B cell (primary cell): ENCODE measurements at regions not wholly inside any gene's neighbourhood (a gene's known extent, or its start where the extent isn't known, plus 50 kb on each side); places are given as distances from the start of the nearest gene placed in this dataset.

Experiments
- ATAC-seq: fragments of 200-7000 bp; cut with Tn5 transposase; one replicate; pipeline ENCODE4 v1.10.0; 2021; ENCODE audit warnings: low read depth, mild to moderate bottlenecking, moderate number of reproducible peaks, moderate library complexity
- CTCF ChIA-PET: fragments of 350-600 bp; sonication (Branson Sonifier 250); formaldehyde crosslinking; loops from one replicate; lab custom pipeline; 2021; ENCODE audit warnings: antibody characterized with exemption, inconsistent platforms; lab: Charles Lee
- POLR2A ChIA-PET: fragments of 350-600 bp; sonication (Branson Sonifier 250); formaldehyde crosslinking; loops from one replicate; lab custom pipeline; 2021; ENCODE audit warnings: antibody characterized with exemption; lab: Charles Lee
- DNase-seq: peaks from one replicate; pipeline ENCODE4 v3.0.0; 2013
- H2AFZ ChIP-seq: 2 replicates; pipeline ENCODE4 v1.6.1; 2012; ENCODE audit warnings: mild to moderate bottlenecking, low read depth, low read length; ENCODE audit not compliant: insufficient read depth, poor library complexity, severe bottlenecking
- H3K27ac ChIP-seq, 2 donors: 1 replicate in 1 of 2; 2 replicates in 1 of 2; pipeline ENCODE4 v1.5.1; 2012 to 2013; ENCODE audit warnings: low read length in 2 of 2, mild to moderate bottlenecking in 2 of 2, moderate library complexity in 1 of 2
- H3K27me3 ChIP-seq, 4 experiments: fragments of 200-600 bp in 1 of 4; sonication (generic) in 1 of 4; replicated peaks in 1 of 4; 1 replicate in 2 of 4; 2 replicates in 2 of 4; pipeline versions ENCODE4 v1.6.1 to v1.7.0; 2013 to 2016; ENCODE audit warnings: low read length in 3 of 4, mild to moderate bottlenecking in 2 of 4, mixed read lengths in 1 of 4, moderate library complexity in 1 of 4; ENCODE audit not compliant: insufficient read depth in 4 of 4, control insufficient read depth in 3 of 4; ENCODE audit errors: control extremely low read depth in 1 of 4
- H3K36me3 ChIP-seq, 2 experiments: replicated peaks in 1 of 2; 1 replicate in 1 of 2; 2 replicates in 1 of 2; pipeline versions ENCODE4 v1.6.1 to v1.7.1; 2013; ENCODE audit warnings: low read length in 1 of 2; ENCODE audit not compliant: insufficient read depth in 2 of 2, control insufficient read depth in 1 of 2; ENCODE audit errors: control extremely low read depth in 1 of 2, extremely low read depth in 1 of 2
- H3K4me1 ChIP-seq, 2 donors: fragments of 200-600 bp in 1 of 2; sonication (generic) in 1 of 2; 1 replicate in 1 of 2; 2 replicates in 1 of 2; pipeline versions ENCODE4 v1.5.1 to v1.6.1; 2013 to 2017; ENCODE audit warnings: low read length in 2 of 2; ENCODE audit not compliant: control insufficient read depth in 2 of 2, insufficient read depth in 2 of 2
- H3K4me2 ChIP-seq: replicated peaks from 2 replicates; pipeline ENCODE3; 2012; ENCODE audit warnings: mild to moderate bottlenecking, low read depth, low read length; ENCODE audit not compliant: poor library complexity, severe bottlenecking
- H3K4me3 ChIP-seq, 5 experiments: fragments of 200-600 bp in 1 of 5; sonication (generic) in 1 of 5; 1 replicate in 3 of 5; 2 replicates in 2 of 5; pipeline versions ENCODE4 v1.5.1 to v1.7.0; 2011 to 2016; ENCODE audit warnings: low read length in 4 of 5, mild to moderate bottlenecking in 4 of 5, low read depth in 2 of 5, control low read depth in 1 of 5, moderate library complexity in 1 of 5; ENCODE audit not compliant: insufficient read depth in 1 of 5; ENCODE audit errors: control extremely low read depth in 1 of 5, extremely low read depth in 1 of 5
- H3K79me2 ChIP-seq: fragments of 200-600 bp; sonication (generic); one replicate; pipeline ENCODE4 v1.6.0; 2016; ENCODE audit warnings: low read length; ENCODE audit not compliant: control insufficient read depth, insufficient read depth
- H3K9ac ChIP-seq: fragments of 200-600 bp; sonication (generic); 2 replicates; pipeline ENCODE4 v1.6.1; 2017; ENCODE audit warnings: mild to moderate bottlenecking, low read length, moderate library complexity
- H3K9me3 ChIP-seq, 3 donors: one replicate each; pipeline versions ENCODE4 v1.6.1 to v1.7.1; 2013; ENCODE audit warnings: low read length in 2 of 3; ENCODE audit not compliant: control insufficient read depth in 2 of 3, insufficient read depth in 1 of 3; ENCODE audit errors: control extremely low read depth in 1 of 3
- H4K20me1 ChIP-seq: 2 replicates; pipeline ENCODE4 v1.6.0; 2012; ENCODE audit warnings: mild to moderate bottlenecking, low read length; ENCODE audit not compliant: insufficient read depth, control insufficient read depth, poor library complexity, severe bottlenecking
- H3K27ac Mint-ChIP-seq: one replicate; pipeline ENCODE4 v1.8.0; 2021; ENCODE audit warnings: mixed read lengths
- H3K27me3 Mint-ChIP-seq: one replicate; pipeline ENCODE4 v1.8.0; 2021; ENCODE audit warnings: mixed read lengths
- H3K4me1 Mint-ChIP-seq: one replicate; pipeline ENCODE4 v1.8.0; 2021; ENCODE audit warnings: mixed read lengths
- H3K4me3 Mint-ChIP-seq: one replicate; pipeline ENCODE4 v1.8.0; 2021; ENCODE audit warnings: mixed read lengths
- H3K9me3 Mint-ChIP-seq: one replicate; pipeline ENCODE4 v1.8.0; 2022; ENCODE audit warnings: mixed read lengths; ENCODE audit not compliant: insufficient read depth
- CTCF ChIP-seq: fragments of 200-600 bp; IDR thresholded peaks from one replicate; pipeline ENCODE4 v1.8.0; 2022; ENCODE audit warnings: antibody characterized with exemption, mild to moderate bottlenecking
- EZH2 ChIP-seq: IDR thresholded peaks from 2 replicates; pipeline ENCODE4 v1.6.1; 2012; ENCODE audit warnings: borderline replicate concordance, low read depth, mild to moderate bottlenecking, moderate library complexity, low read length; ENCODE audit not compliant: insufficient read depth, poor library complexity, severe bottlenecking
- WGBS: methylation state at CpG from one replicate; pipeline ENCODE4 v1.1.5; 2013; ENCODE audit warnings: missing lambda C conversion rate; ENCODE audit not compliant: insufficient coverage; 5-methylcytosine and 5-hydroxymethylcytosine counted together
- intact Hi-C: fragments of 100-400 bp; cut with micrococcal nuclease; formaldehyde crosslinking; loops from one replicate; pipeline ENCODE4 v1.10.0; 2022

GRCh38 chr6:7004581-7005297 is 103.0 kb upstream of the RREB1 start:
- WGBS, result 93% methylated on average over 6 of the region's 8 CpGs
- H3K9me3 Mint-ChIP-seq, result peaks cover 2% of the 10 kb centered on the region
- H3K9ac ChIP-seq, result no peak overlapping the region

More at GRCh38 chr6:7004581-7005297, 103.0 kb upstream of the RREB1 start:
- H3K27me3 Mint-ChIP-seq, result peaks cover 15% of the 10 kb centered on the region
- CTCF ChIA-PET, result no interaction called here
- Histone ChIP-seq H2AFZ (no peak overlapping the region), H3K9me3 (no peaks in the 10 kb centered on the region), H3K79me2 (no peaks in the 10 kb centered on the region), H3K4me2 (no peak overlapping the region), H3K27ac (no peak overlapping the region), H3K4me1 (no peaks in the 10 kb centered on the region), H3K4me3 (no peak overlapping the region), H3K36me3 (no peaks in the 10 kb centered on the region), H4K20me1 (no peaks in the 10 kb centered on the region), H3K27me3 (no peaks in the 10 kb centered on the region)
- POLR2A ChIA-PET, result no interaction called here
- TF ChIP-seq CTCF (no peak), EZH2 (no peak)
- H3K4me3 Mint-ChIP-seq, result no peak overlapping the region
- no peak overlapping the region for H3K27ac Mint-ChIP-seq
- intact Hi-C loops, result no loop called here
- ATAC-seq (no peak), DNase-seq (no peak)
- H3K4me1 Mint-ChIP-seq, result no peaks in the 10 kb centered on the region
